Kasumi-1 (cell line): ENCODE measurements at regions not wholly inside any gene's neighbourhood (a gene's known extent, or its start where the extent isn't known, plus 50 kb on each side); places are given as distances from the start of the nearest gene placed in this dataset.

ENCODE experiments used
- DNase-seq, 2 experiments: peaks; one replicate each; lab custom pipeline; 2025; lab: John Stamatoyannopoulos, UW

DNA sequence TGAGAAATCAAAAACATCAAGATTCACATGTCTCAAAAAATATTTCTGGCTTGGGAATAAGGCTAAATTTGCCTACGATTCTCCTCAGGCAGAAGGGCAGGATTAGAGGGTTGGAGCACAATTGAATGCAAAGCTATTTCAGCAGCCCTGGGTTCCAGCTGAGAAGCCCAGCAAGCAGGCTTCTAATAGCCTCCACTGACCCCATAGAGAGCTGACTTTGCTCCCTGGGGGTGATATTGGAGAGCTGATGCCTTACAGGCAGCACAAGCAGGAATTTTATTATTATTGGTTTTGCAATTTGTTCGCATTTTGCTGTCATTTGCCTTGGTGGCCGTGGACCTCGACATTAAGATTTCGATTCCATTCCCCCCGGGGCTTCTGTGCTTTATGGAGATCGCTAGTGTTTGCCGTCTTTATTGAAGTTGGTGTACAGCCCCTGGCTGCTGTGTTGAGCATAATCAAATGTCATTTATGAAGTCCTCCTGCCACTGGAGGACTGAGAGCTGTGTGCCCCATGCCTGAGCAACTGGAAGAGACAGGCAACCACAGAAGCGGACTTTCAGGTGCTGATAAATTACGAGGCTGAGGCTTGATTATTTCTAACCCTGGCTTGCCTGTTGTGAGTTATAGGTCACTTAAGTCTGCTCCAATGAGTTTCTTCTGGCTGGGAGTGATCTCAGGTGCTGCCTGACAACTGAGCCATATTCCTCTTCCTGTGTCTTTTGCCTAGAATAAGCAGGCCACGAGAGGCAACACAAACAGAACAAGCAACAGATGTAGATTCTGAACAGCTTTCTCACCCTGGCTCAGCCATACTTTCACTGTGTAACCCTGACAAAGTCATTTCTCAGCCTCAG, 518.4 kb upstream of the CAMK1G start:
- DNase-seq: no peak

DNA sequence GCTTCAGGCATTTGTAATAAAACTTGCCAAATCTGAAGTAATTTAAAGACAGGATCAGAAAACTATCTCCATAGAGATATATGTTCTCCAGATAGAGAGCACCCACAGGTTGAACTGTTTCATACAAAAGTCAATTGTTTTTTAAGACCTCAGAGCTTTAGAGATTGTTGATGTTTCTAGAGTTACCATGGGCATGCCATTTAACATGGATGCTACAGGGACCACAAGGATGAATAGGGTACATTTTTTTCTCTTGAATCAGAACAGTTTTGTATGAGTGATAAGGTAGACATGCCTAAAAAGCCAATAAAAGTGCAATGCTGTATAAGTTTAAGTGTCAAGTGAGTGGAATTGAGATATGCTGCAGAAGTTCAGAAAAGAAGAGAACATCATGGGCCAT, 511.0 kb upstream of the CAMK1G start:
- no peak for DNase-seq

GRCh38 chr1:209073879-209074278, 509.6 kb upstream of the CAMK1G start:
- no peak for DNase-seq

DNA sequence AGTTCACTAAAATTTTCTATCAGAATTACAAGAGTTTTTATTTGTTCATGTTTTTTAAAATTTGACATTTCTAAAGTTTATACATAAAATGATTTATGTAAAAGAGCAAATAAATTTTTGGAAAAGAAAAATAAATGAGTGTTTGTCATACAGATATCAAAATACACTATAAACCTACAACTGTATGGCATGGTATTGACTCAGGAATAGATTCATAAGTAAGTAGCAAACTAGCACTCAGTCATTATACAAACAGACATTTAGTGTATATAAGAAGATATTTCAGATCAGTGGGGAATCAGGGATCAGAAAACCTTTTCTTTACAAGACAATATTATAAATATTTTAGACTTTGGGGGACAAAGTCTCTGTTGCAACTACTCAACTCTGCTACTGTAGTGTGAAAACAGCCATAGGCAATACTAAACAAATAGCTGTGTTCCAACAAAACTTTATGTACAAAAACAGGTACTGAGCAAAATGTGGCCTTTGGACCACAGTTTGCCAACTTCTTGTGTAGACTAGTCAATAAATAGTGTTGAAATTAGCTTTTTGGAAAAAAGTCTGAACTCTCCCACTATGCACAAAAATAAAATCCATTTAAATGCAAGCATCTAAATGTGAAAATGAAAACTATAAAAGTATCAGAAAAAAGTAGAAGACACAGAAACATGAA, 508.8 kb upstream of the CAMK1G start:
- DNase-seq: no peak

GRCh38 chr1:209076688-209077087, 506.8 kb upstream of the CAMK1G start:
- no peak for DNase-seq

- no peak for DNase-seq
Observed at GRCh38 chr1:209080170-209080781, 503.2 kb upstream of the CAMK1G start.

DNA sequence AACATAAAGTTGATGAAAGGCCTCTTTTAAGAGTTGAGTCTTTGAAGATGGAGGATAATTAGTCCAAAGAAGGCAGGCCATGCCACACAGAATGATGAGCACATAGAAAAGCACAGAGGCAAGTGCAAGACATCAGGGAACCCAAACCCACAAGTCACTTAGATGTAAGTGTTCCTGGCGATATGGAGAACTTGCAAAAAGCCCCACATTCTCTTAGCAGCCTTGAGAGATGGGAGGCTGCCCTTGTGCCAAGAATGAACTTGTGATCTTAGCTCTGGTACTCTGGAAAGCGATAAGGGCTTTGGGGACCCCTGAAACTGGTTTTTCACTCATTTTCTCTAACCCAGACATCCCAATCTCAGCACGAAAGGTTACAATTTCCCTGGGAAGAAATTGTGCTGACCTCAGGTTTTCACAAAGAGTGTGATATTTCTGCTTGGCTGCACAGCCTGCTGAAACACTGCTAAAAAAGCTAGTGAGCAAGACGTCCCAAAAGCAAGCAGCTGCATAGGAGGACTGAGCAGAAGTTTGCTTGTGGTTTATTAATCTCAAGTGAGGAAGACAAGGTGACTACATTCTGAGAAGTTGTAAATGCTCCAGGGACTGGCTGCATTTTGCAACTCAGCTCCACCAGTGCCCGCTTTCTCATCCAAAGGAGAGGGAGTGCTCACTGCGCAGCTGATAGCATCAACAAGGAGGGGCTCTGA, 496.9 kb upstream of the CAMK1G start:
- DNase-seq: no peak

GRCh38 chr1:209094384-209094783, 489.1 kb upstream of the CAMK1G start:
- DNase-seq: no peak

DNA sequence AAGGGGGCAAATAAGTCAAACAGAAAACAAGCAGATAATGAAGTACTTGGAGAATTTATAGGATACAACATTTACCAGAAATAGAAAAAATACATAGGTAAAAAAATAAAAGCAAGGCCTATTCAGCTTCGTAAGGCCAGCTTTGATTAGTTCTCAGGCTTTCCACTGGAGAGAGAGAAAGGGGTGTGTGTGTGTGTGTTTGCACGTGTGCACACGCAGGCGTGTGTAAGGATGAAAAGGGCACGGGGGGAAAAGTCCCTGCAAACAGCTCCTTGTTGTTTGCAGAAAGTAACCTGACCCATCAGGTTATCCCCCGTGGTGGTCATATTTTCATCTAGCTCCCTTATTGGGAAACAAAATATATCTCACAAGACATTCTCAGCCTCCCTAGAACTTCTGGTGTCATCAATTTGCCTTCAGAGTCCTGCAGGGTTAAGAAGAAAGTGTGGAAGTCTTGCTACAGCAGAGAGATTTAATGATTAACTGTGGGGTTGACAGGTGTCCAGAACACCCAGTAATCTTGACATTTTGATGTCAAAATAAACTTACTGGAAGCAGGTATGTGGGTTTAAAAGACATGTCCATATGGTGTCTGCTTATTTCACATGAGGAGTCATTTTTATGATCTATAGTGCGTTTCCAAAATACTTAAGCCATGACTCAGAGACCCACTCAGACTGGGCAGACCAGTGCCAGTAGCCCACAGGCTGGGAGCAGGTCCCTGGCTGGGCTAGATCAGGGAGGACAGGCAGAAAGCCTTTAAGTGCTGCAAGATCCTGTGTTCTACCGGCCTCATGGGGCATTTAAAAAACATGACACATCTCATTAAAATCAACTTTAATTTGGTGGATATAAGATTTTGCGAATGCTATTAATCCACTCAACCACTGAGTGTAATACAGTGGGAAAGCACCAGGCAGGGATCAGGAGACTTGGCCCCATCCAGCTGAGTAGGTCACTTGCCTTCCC, 487.6 kb upstream of the CAMK1G start:
- DNase-seq: no peak

DNA sequence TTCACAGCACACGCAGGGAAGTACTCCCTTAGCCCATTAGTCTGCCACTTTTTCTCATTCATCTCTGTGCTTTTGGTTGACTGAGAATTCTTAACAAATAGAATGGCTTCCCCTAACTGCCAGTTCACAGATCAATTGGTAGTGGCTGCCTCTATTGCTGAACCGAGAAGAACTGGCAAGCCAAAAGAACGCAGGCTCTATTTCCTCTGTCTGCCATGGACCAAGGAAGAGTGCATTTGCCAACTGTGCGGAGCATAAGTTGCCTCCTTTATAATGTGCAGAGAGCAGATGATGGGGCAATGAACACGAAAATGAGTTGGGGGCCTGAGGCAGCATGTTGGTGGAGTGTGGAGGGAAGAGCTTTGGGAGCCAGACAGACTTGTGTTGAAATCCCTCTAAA, 483.1 kb upstream of the CAMK1G start:
- DNase-seq: no peak

DNA sequence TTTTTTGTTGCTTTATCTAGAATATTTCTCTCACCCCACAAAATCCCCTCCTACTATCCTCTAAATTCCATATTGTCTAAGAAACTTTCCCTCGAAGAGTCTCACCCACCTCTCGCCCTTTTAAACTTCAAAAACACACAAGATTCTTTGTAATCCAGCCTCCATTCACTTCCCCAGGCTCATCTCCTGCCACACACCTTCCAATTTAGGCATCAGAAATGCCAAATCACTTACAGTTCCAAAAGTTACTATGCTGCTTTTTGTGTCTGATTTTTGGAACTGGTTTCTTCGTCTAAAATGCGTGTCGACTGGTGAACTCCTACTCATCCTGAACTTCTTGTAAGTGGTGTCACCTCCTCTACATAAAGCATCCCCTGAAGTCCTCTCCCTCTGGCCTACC, 482.4 kb upstream of the CAMK1G start:
- no peak for DNase-seq

DNA sequence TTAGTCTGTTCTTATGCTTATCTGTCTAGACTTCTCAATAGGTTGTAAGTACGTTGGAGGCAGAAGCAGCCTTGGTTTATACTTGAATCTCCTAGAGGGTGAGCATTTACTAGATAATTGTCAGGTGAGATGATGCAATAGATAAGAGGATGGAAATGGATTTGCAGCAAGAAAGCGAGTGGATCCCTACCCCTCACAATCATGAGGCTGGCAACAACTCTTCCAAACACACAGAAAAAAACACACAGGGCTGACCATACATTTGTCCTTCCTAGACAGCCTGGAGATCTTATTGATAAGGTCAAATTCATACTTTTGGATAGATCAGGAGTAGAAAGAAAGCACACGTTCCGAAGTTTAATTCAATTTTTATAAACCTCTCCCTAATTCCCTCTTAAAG, 481.4 kb upstream of the CAMK1G start:
- DNase-seq: no peak

- no peak for DNase-seq
Observed at GRCh38 chr1:209102531-209102930, 481.0 kb upstream of the CAMK1G start.

- no peak for DNase-seq
Observed at GRCh38 chr1:209103092-209103491, 480.4 kb upstream of the CAMK1G start.

- no peak for DNase-seq
Observed at GRCh38 chr1:209104646-209105045, 478.9 kb upstream of the CAMK1G start.

- no peak for DNase-seq
Observed at GRCh38 chr1:209105701-209106100, 477.8 kb upstream of the CAMK1G start.

- no peak for DNase-seq
Observed at GRCh38 chr1:209106237-209106741, 477.2 kb upstream of the CAMK1G start.

GRCh38 chr1:209106861-209107260, 476.7 kb upstream of the CAMK1G start:
- no peak for DNase-seq

GRCh38 chr1:209107535-209107934, 476.0 kb upstream of the CAMK1G start:
- DNase-seq: no peak

- no peak for DNase-seq
Observed at GRCh38 chr1:209109001-209109785, 474.3 kb upstream of the CAMK1G start.
